NCI-H2107 treated with DMSO at 0.1 percent for 48 hours (cell line): ENCODE measurements at regions not wholly inside any gene's neighbourhood (a gene's known extent, or its start where the extent isn't known, plus 50 kb on each side); places are given as distances from the start of the nearest gene placed in this dataset.

ENCODE experiments used
- DNase-seq: peaks from one replicate; lab custom pipeline; 2025; ENCODE audit not compliant: unreplicated experiment; lab: John Stamatoyannopoulos, UW

DNA sequence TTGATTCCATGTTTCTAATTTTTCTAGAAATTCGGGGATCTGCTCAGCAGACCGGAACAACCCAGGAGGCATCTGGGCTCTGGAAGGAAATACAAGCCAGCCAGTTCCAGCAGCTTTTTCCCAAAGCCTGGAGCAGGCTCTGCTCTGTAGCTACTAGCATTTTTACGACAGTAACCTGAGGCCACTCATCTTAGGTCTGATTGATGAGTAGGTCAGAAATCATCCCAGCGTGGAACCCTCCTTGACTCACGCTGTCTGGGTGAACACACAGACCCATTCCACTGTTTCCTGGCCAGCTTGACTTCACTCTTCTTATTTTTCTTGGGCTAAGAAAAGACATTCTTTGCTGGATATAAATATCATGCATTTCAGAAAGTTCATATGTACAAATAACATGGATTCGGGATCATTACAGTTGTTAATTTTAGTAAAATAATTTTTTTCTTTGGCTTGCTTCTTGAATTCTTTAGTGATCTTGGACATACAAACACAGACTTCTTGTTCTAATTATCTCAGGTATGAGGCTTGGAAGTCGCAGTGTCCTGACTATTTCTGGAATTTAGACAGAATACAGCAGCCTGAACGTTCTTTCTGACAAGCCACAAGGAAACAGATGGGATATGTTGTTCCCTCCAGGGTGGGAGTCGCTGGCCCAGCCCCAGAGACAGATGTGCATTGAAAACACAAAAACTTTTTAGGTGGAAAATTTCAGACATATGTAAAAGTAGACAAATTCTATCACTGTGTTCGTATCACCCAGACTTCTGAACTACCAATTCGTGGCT is 54.6 kb upstream of the PITRM1 start:
- DNase-seq = no peak

DNA sequence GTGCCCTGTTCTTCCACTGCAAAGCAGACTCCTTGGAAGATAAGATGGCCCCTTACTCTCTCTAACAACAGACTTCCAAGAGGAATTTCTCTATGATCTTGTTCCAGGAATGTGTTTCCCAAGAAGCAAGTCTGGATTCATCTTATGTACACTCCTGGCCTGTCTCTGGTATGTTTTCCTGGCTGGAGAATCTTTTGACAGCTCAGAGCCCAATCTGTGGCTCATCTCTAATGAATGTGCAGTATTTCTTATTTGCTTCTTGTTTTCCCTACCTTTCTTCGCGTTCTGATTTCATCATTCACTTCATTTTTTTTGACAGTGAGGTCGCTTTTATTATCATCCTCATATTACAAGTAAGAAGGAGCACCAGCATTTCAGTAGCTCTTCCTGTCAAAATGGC is 53.0 kb upstream of the PITRM1 start:
- DNase-seq = no peak

DNA sequence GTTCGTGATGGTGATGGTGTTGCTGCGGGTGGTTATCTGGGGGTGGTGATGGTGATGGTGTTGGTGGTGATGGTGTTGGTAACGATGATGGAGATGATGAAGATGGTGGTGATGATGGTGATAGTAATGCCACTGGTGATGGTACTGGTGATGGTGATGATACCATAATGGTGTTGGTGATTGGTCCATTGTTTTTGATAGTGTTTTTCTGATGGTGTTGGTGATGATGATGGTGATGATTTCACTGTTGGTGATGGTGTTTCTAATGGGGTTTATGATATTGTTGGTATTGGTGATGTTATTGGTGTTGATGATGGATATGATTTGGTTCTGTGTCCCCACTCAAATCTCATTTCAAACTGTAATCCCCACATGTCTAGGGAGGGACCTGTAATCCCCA is 51.7 kb upstream of the PITRM1 start:
- DNase-seq = no peak

- no peak for DNase-seq
These were observed 50.0 kb upstream of the PITRM1 start for GRCh38 chr10:3222626-3223025.
